HG02981 (cell line): ENCODE measurements at regions not wholly inside any gene's neighbourhood (a gene's known extent, or its start where the extent isn't known, plus 50 kb on each side); places are given as distances from the start of the nearest gene placed in this dataset.
"Not testable (repeated sequence)": the region's sequence is repeated elsewhere in the genome, so short reads cannot be mapped to it uniquely, and the experiment has no call there.

Source experiments
- ATAC-seq: cut with Tn5 transposase; IDR thresholded peaks from one replicate; pipeline ENCODE4 v1.9.1; 2021; ENCODE audit warnings: mild to moderate bottlenecking, moderate library complexity; ENCODE audit not compliant: unreplicated experiment

DNA sequence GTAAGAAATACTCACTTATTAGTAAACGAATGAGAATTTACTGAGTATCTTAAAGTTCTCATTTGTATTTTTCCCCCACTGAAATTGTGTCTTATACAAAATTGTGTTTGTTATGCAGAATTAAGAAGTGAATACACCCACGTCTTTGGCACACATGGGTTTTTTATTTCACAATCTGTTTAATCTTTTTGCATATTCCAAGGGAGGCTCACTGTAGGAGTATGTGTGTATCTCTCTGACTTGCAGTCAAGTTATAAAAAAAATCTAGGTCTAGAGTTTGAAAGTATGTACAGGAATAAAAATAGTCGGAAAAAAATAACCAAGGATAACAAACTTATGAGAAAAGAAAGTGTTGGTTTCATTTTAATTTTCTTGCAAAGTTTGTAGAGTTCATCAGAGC, 255.2 kb downstream of the PDCD6IP start:
- no peak for ATAC-seq

DNA sequence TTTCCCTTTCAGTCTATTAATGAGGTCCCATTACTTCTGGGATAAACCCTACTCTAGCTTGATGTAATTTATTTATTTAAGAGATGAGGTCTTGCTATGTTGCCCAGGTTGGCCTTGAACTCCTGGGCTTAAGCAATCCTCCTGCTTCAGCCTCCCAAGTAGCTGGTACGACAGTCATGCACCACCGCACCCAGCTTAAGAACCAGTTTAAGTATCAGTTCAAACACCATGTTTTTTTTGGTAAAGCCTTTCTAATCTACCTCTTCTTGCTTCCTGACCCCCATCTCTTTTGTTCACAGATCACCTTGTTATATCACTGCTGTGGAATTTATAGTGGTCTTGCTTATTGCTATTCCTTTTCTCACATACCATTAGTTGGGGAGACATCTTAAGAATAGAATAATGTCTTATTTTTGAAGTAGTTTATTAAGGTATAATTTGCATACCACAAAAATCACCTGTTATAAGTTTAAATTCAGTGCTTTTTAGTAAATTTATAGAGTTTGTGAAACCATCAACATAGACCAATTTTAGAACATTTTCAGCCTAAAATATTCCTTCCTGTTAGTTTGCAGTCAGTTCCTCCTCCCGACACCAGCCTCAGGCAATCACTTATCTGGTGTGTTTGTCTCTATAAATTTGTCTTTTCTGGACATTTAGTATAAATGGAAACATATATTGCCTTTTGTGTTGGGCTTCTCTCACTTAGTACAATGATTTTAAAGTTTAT, 257.9 kb downstream of the PDCD6IP start:
- ATAC-seq, result peak; percentile 13

DNA sequence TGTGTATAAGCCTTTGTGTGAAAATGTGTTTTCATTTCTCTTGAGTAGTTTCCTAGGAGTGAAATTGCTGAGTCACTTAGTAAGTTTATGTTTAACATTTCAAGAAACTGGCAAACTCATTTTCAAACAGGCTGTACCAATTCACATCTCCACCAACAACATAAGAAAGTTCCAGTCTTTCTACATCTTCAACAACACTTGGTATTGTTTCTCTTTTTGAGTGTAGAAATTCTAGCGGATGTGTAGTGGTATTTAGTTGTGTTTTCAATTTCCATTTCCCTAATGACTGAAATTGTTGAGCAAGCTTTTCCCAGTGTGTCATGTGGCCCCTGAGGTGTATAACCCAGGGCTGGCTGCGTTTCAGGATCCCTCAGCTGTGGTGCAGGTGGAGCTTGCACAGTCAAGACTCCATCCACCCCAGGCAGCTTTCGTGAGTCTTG, 258.5 kb downstream of the PDCD6IP start:
- peak; percentile 88 for ATAC-seq

DNA sequence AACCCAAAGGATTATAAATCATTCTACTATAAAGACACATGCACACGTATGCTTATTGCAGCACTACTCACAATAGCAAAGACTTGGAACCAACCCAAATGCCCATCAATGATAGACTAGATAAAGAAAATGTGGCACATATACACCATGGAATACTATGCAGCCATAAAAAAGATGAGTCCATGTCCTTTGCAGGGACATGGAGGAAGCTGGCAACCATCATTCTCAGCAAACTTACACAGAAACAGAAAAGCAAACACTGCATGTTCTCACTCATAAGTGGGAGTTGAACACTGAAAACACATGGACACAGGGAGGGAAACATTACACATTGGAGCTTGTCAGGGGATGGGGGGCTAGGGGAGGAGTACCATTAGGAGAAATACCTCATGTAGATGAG, 262.6 kb downstream of the PDCD6IP start:
- ATAC-seq, result not testable (repeated sequence)

DNA sequence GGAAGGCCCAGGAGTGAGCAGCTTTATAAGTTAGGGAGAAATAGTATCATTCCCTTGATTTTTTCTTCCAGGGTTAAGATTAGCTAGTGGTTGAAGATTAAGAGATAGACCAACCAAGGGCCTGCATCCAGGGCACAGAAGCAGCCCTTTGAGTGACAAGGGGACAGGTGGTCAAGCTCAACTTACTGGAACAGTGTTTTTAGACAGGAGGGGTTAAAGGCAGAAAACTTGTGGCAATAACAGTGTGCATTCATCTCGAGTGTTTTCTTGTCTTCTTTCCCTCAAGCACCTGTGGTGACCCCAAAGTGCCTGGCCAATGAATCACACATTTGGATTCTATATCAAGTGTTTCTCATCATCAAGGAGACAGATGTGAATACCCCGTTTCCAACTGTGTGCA, 267.5 kb downstream of the PDCD6IP start:
- ATAC-seq, result no peak

DNA sequence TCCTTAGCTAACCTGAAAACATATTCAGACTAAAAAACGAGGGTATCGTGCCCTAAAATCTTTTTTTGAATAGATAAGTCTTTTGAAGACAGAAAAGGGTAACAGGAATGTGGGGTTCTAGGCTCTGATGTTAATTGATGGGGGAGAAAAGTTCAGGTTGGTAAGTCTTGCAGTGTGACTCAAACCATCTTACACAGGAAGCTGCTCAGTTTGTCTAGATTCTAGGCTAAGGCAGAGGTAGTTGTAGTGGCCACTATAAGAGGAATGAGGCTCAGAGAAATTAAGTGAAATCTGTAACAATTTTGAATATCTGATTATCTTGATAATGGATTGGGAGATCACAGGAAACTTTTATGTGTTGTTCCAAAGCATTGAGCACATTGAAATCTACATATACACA, 267.9 kb downstream of the PDCD6IP start:
- no peak for ATAC-seq

DNA sequence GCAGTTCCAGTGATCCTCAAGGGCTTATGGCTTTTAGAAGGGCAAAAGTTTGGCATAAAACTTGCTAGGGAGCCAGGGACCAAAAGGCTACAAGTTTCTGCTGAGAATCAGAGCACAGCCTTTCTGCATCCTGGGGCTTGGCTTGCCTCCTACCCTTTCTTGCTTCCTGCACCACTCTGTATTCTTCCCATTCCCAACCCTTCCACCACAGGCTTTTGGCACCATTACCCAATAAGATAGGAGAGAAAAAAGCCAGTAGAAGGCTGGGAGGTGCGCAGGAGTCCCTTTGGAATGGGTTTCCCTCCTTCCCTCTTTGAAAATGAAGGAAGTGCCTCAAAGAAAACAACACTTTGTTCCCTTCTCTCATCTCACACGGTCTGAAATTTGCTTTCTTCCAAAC, 268.6 kb downstream of the PDCD6IP start:
- no peak for ATAC-seq

DNA sequence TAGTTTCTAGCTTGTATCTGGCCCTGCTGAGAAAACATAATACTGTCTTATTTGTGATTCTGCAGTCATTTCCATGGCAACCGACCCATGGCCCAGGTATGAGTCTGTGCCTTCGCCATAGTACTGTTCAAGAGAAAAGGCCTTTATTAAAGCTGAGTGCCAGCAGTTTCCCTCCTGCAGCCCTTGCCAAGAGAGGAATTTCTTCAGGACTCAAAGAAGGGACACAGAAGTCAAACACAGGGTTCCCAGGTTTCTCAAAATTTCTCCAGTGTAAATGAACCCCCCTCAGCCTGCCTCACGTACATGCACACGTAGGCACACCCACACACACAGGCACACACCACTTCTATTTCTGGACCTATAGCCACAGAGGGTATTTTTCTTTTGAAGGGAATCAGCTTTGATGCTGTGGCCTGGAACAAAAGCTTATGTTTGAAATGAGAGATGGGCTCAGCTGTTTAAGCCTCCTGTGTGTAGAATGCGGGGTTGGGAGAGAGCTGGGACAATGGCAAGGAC, 269.2 kb downstream of the PDCD6IP start:
- no peak for ATAC-seq

DNA sequence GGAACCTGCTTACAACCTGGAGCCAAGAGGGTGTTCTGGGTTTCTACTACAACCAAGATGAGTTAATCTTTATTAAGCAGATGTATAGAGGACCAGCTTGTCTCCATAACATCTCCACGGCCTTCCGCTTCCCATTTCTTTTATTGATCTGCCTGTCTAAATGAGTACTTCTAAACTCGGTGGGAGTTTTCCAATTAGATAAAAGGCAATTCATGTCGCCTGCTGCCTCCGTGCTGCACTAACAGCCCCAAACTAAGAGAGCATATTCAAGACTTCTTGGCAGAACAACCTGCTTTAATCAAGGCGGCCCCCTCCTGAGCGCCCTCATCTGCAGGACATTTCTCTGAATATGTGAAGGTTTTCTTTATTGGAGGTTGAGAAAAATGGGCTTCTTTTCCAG, 270.1 kb downstream of the PDCD6IP start:
- no peak for ATAC-seq

DNA sequence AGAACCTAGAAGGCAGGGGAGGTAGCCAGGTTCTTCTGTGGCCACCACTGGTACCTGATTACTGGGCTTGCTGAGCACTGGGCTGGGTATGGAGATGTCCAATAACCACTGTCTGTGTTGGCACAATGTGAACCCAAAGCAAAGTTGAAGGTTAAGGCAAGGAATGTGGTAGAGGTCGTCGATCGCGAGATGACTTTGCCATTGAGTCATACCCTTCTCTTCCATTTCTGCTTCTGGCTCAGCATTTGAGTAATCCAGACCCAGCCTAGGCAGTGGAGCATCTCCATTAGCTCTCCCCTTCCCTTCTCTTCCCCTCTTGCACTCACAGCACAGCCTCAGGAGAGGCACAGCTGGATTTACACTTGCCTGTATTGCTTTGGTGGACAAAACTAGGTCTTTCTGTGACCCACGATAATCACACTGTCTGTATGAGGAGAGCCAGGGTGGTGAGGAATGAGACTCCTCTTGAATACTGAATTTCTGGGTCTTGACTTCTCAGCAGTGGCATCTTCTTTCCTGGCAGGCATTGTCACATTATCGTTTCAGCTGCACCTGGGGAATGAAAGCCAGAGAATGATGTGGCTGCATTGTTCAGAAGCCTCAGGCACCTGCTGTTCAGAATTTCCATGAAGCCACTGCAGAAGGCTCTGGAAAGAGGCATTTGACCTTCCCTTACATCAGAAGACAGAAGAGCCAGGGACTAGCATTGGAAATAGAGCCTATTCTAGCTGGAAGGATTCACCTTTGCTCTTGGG, 272.6 kb downstream of the PDCD6IP start:
- ATAC-seq, result peak; percentile 37

DNA sequence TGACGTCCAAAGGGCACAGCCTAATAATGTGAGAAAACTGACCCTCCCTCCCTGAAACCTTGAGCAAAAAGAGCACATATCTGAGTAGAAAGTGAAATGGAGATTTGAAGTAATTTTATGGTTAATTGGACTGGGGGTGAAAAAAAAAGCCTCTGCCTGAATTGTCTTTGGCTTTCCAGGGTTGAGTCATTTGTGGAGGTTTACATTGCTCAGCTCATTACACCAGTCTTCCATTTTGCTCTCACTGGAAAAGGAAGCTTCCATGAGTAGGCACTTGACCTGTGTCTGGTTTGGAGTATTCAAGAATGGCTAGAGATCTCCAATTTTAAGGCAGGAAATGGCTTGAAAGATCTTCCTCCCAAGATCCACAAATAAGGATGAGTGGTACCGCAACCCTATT, 273.9 kb downstream of the PDCD6IP start:
- ATAC-seq, result no peak

DNA sequence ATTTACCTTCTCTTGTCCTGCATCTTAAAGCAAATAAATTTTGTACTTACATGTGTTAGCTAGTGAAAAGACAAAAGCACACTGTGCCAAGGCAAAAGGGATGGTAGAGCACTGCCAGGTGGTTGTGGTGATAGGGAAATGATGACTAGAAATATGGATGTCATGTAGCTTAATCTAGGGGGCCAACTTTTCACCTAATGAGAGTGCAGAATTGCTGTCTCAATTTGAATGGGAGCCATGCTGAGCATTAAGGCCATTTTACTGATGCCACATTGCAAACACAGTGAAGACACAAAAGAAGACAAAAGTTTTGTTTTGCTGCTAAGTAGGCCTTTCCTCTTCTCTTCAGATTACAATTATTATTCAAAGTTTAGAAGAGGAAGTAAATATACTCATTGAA, 274.7 kb downstream of the PDCD6IP start:
- no peak for ATAC-seq

DNA sequence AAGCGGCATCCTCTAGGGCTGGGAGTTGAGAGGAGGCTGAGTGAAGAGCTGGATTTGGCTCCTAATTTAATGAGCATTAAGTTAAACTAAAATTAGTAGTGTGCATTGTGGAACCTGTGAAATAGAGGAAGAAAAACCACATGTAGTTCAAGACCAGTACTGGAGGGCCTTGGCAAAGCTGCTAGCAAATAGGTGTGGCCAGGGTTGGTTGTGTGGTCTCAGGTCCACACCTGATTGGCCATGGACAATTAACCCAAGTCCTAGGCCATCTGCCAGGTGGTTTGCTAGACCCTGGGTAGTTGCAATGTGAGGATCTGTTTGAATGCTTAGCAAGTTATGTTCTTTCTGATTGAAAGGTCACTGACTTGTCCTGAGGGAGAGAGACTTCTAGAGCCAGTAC, 275.5 kb downstream of the PDCD6IP start:
- peak; percentile 39 for ATAC-seq

DNA sequence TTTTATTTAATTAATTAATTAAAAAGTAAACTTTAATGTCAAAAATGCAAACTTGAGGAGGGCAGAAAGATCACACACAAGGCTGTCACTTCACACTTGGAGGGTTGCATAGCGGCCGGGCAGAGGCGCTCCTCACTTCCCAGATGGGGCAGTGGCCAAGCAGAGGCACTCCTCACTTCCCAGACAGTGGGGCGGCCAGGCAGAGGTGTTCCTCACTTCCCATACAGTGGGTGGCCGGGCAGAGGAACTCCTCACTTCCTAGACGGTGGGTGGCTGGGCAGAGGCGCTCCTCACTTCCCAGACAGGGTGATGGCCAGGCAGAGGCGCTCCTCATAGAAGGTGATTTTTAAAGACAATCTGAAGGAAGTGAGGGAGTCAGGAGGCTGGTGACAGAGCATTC, 277.5 kb downstream of the PDCD6IP start:
- ATAC-seq, result no peak

DNA sequence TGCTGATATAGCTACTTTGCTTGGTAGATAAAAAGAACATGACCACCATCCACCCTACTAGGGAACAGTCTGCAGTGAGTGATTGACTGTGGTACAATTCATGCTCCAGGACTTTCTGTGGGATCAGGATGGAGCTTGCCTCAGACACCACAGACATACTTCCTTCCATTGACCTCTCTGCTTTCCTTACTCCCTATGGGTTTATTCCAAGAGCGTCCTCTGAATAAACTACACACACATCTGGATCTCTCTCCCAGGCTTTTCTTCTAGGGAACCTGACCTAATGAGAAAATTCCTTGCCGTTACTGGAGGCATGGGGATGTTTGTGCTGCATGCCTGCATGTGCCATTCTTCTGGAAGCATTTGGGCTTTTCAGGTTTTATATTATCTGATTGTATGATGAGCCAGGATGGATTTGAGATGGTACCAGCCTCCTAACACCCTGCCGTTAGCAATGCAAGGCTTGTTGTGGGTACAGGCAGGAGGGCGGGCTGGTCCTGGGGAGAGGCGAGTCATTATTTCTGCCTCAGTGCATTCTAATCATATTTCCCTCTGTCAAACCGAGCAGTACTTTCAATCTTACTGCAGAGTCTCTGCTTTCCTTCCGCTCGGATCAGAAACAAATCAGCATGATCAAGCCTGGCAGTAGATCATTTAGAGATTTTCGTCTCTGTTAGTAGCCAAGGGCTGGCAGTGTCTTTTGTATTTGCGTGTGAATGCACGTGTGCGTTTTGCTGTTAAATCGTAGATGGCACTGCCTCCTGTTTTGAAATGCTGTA, 279.2 kb downstream of the PDCD6IP start:
- peak; percentile 51 for ATAC-seq

DNA sequence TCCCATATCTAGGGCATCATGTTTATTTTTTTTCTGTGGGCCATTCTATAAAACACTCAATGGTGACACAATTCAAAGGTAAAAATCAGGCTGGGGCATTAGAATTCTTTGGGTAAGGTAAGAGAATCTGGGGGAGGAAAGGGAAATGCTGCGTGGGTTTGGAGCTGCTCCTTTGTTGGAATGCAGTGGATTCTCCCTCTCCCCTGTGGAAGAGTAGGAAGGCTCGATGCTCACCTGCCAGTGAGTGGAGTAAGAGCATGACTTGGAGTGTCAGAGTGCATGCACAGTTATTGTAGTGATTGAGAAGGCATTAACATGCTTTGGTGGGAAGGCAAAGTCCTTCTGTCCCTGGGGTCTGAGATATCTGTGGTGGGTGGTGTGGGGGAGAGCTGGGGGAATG, 280.0 kb downstream of the PDCD6IP start:
- ATAC-seq, result no peak

DNA sequence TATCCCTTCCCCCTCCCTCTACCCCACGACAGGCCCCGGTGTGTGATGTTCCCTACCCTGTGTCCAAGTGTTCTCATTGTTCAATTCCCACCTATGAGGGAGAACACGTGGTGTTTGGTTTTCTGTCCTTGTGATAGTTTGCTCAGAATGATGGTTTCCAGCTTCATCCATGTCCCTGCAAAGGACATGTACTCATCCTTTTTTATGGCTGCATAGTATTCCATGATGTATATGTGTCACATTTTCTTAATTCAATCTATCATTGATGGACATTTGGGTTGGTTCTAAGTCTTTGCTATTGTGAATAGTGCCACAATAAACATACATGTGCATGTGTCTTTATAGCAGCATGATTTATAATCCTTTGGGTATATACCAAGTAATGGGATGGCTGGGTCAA, 281.4 kb downstream of the PDCD6IP start:
- not testable (repeated sequence) for ATAC-seq

DNA sequence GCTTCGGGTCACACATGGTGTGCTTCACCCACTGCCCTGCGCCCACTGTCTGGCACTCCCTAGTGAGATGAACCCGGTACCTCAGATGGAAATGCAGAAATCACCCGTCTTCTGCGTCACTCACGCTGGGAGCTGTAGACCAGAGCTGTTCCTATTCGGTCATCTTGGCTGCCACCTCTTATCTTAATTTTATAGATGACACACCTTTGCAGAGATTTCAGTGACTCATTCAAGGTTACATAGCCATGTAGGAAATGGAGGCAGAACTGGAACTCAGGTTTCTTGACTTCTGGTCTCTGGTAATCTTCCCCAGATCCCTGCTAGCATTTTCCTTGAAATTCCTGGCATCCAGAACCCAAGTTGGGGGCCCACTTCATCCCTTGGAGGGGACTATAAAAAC, 291.9 kb downstream of the PDCD6IP start:
- ATAC-seq, result not testable (repeated sequence)

DNA sequence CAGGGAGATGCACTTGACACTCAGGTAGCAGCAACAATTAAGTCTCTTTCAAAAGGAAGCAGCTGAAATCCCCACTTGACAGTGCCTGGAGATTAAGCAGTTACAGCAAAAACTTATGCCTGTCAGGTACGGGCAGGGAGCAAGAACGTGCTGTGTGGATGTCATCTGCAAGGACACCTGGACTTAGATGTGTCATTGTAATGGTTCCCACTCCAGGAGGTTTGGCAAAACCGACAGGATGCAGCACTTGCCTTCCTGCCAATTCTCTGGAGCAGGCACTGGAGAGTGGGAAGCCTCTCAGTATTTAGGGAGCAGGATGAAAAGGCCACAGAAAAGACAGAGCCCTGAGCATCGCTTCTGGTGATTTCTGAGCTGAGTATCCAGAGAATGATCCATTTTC, 292.4 kb downstream of the PDCD6IP start:
- no peak for ATAC-seq

DNA sequence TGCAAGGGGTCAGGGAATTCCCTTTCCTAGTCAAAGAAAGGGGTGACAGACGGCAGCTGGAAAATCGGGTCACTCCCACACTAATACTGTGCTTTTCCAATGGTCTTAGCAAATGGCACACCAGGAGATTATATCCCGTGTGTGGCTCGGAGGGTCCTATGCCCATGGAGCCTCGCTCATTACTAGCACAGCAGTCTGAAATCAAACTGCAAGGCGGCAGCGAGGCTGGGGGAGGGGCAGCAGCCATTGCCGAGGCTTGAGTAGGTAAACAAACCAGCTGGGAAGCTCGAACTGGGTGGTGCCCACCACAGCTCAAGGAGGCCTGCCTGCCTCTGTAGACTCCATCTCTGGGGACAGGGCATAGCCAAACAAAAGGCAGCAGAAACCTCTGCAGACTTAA, 295.9 kb downstream of the PDCD6IP start:
- not testable (repeated sequence) for ATAC-seq

DNA sequence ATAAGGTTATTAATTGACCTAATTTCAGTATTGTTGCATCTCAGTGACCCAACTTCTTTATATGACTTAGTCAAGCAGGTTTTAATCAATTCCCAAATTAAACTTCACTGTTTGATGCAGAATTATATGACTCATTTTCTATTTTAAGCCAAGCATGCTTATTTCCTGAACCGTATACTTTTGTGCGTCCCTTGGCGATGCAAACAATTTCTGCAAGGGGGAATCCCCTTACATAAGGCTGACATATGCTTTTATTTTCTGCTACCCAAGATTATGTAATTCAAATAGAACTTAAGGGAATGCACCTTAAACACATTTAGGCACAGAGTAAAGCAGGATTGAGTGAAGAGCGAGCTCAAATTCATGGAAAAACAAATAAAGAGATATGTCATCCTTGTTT, 303.9 kb downstream of the PDCD6IP start:
- no peak for ATAC-seq
